Gastroesophageal sphincter (tissue), 4 donors: ENCODE measurements at regions not wholly inside any gene's neighbourhood (a gene's known extent, or its start where the extent isn't known, plus 50 kb on each side); places are given as distances from the start of the nearest gene placed in this dataset.
"Not testable (repeated sequence)": the region's sequence is repeated elsewhere in the genome, so short reads cannot be mapped to it uniquely, and the experiment has no call there.

ENCODE experiments used
- ATAC-seq: fragments of 150-250 bp; one replicate; pipeline ENCODE4 v1.9.1; 2016; ENCODE audit warnings: mild to moderate bottlenecking, moderate library complexity
- H3K27ac ChIP-seq, 4 donors: fragments of 200-600 bp; sonication (generic) in 3 of 4; 1 replicate in 3 of 4; 2 replicates in 1 of 4; pipeline ENCODE4 v1.5.1; 2016 to 2019
- H3K27me3 ChIP-seq: fragments of 200-600 bp; sonication (generic); one replicate; pipeline ENCODE4 v1.5.1; 2019
- H3K36me3 ChIP-seq, 2 donors: fragments of 200-600 bp; sonication (generic); one replicate each; pipeline ENCODE4 v1.5.1; 2019; ENCODE audit warnings: control low read depth in 1 of 2
- H3K4me1 ChIP-seq, 3 donors: fragments of 200-600 bp; sonication (generic); 1 replicate in 2 of 3; 2 replicates in 1 of 3; pipeline ENCODE4 v1.5.1; 2016 to 2019; ENCODE audit warnings: control low read depth in 2 of 3
- H3K4me3 ChIP-seq, 2 donors: fragments of 200-600 bp; sonication (generic); one replicate each; pipeline ENCODE4 v1.5.1; 2019; ENCODE audit warnings: mild to moderate bottlenecking in 1 of 2, moderate library complexity in 1 of 2
- H3K9me3 ChIP-seq, 3 donors: fragments of 200-600 bp; sonication (generic); one replicate each; pipeline ENCODE4 v1.5.1; 2017 to 2019; ENCODE audit warnings: control low read depth in 2 of 3
- EP300 ChIP-seq: sonication (generic); formaldehyde crosslinking; IDR thresholded peaks from one replicate; pipeline ENCODE4 v1.6.1; 2017; ENCODE audit warnings: antibody characterized with exemption, mild to moderate bottlenecking
- POLR2A ChIP-seq, 2 donors: fragments of 450-650 bp; IDR thresholded peaks; one replicate each; pipeline ENCODE4 v1.6.1; 2017; ENCODE audit warnings: antibody characterized with exemption in 2 of 2, mild to moderate bottlenecking in 2 of 2, moderate library complexity in 1 of 2
- POLR2AphosphoS5 ChIP-seq: sonication (generic); formaldehyde crosslinking; IDR thresholded peaks from one replicate; pipeline ENCODE4 v1.6.1; 2017; ENCODE audit warnings: antibody characterized with exemption
- WGBS, 2 donors: methylation state at CpG; one replicate each; pipeline ENCODE4 v1.1.5; 2018; ENCODE audit warnings: low coverage in 1 of 2; 5-methylcytosine and 5-hydroxymethylcytosine counted together
- TF ChIP-seq, protein P1 (sequence below), 4 experiments: fragments of 200-600 bp in 2 of 4; fragments of 450-650 bp in 2 of 4; sonication (generic) in 1 of 4; IDR thresholded peaks; one replicate each; pipeline ENCODE4 v1.5.1; 2017 to 2019; ENCODE audit warnings: antibody characterized with exemption in 4 of 4, mild to moderate bottlenecking in 2 of 4, moderate library complexity in 2 of 4

DNA sequence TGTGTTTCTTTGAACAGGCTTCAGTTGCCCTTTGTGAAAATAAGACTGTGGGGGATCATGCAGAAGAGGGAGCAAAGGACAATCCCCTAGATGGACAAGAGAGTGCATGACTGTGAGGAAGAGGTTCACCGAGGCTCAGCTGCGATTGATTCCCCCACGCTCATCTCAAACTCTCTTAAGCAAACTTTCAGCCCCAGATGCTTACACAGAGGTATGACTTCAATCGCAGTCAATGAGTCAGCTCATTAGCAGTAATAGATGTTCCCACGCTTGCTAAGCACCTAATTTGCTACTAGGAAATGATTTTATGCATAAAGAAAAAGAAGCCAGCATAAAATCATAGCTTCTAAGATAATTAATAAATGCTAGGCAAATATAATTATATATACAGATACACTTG is 2256.1 kb upstream of the AGA start:
- no peak overlapping the region for H3K4me3 ChIP-seq
- WGBS, 2 donors: 55 to 91% methylated on average over 5 of the region's 5 CpGs
- no peaks in the 10 kb centered on the region for H3K4me1 ChIP-seq
- no peak overlapping the region for H3K27ac ChIP-seq
- no peak for ATAC-seq
- TF ChIP-seq EP300 (no peak), POLR2A (IDR thresholded peaks at IDR 0.05) (no peak), POLR2AphosphoS5 (no peak)
- no peaks in the 10 kb centered on the region for H3K9me3 ChIP-seq
- no peaks in the 10 kb centered on the region for H3K27me3 ChIP-seq
- no peaks in the 10 kb centered on the region for H3K36me3 ChIP-seq

- H3K4me3 ChIP-seq: no peak overlapping the region
- no peak for ATAC-seq
- no peaks in the 10 kb centered on the region for H3K4me1 ChIP-seq
- H3K27ac ChIP-seq: no peak overlapping the region
- WGBS, 2 donors: 44 to 62% methylated on average over 2 of the region's 4 CpGs
- TF ChIP-seq POLR2A (IDR thresholded peaks at IDR 0.05): no peak
- no peak for TF ChIP-seq EP300
- TF ChIP-seq, protein P1, sequence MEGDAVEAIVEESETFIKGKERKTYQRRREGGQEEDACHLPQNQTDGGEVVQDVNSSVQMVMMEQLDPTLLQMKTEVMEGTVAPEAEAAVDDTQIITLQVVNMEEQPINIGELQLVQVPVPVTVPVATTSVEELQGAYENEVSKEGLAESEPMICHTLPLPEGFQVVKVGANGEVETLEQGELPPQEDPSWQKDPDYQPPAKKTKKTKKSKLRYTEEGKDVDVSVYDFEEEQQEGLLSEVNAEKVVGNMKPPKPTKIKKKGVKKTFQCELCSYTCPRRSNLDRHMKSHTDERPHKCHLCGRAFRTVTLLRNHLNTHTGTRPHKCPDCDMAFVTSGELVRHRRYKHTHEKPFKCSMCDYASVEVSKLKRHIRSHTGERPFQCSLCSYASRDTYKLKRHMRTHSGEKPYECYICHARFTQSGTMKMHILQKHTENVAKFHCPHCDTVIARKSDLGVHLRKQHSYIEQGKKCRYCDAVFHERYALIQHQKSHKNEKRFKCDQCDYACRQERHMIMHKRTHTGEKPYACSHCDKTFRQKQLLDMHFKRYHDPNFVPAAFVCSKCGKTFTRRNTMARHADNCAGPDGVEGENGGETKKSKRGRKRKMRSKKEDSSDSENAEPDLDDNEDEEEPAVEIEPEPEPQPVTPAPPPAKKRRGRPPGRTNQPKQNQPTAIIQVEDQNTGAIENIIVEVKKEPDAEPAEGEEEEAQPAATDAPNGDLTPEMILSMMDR (IDR thresholded peaks at IDR 0.05): no peak
- no peak for TF ChIP-seq POLR2AphosphoS5
- no peaks in the 10 kb centered on the region for H3K36me3 ChIP-seq
- H3K9me3 ChIP-seq: no peaks in the 10 kb centered on the region
- no peaks in the 10 kb centered on the region for H3K27me3 ChIP-seq
These were observed 2267.9 kb upstream of the AGA start for GRCh38 chr4:179709961-179710624.

DNA sequence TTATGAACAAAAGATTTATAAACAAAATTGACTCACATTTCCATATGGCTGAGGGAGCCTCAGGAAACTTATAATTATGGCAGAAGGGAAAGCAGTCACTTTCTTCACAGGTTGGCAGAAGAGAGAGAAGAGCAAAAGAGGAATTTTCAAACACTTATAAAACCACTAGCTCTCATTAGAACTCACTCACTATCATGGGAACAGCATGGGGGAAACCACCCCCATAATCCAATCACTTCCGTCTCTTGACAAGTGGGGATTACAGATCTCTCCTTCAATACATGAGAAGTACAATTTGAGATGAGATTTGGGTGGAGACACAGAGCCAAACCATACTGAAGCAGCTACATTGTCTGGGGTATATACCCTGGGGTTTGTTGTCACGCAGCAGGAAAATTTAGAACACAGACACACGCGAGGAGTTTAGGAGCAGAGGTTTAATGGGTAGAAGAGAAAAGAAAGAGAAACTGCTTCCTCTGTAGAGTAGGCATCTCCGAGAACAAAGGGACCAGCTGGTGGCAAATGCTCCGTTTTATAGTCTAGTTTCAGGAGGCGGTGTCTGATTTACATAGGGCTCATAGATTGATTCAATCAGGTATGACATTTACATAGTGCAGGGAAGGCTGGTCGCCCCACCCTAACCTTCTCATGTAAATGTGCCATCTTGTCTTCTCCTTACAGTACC is 2277.7 kb upstream of the AGA start:
- Histone ChIP-seq H3K27me3 (no peaks in the 10 kb centered on the region), H3K36me3 (no peaks in the 10 kb centered on the region), H3K4me1 (no peaks in the 10 kb centered on the region), H3K27ac (no peak overlapping the region), H3K9me3 (peaks cover 0 to 9% (median 0%) of the 10 kb centered on the region in 3 donors), H3K4me3 (no peak overlapping the region)
- ATAC-seq: no peak
- TF ChIP-seq POLR2A (IDR thresholded peaks at IDR 0.05) (no peak), POLR2AphosphoS5 (no peak), EP300 (no peak)
- TF ChIP-seq, protein P1 (IDR thresholded peaks at IDR 0.05): no peak
- 95 to 100% methylated on average over 1 to 8 of the region's 8 CpGs for WGBS, 2 donors

- H3K4me1 ChIP-seq, H3K9me3 ChIP-seq, H3K27me3 ChIP-seq, ATAC-seq, H3K4me3 ChIP-seq, H3K36me3 ChIP-seq, H3K27ac ChIP-seq: not testable (repeated sequence)
- 79 to 91% methylated on average over 6 of the region's 6 CpGs for WGBS, 2 donors
These were observed 2284.3 kb upstream of the AGA start for GRCh38 chr4:179726491-179726890.

GRCh38 chr4:179728305-179728704 is 2286.1 kb upstream of the AGA start:
- no peak overlapping the region for H3K27ac ChIP-seq
- no peaks in the 10 kb centered on the region for H3K4me1 ChIP-seq
- no peak overlapping the region for H3K4me3 ChIP-seq
- H3K27me3 ChIP-seq: no peaks in the 10 kb centered on the region
- 65 to 87% methylated on average over 4 of the region's 4 CpGs for WGBS, 2 donors
- no peaks in the 10 kb centered on the region for H3K36me3 ChIP-seq
- no peak for ATAC-seq
- TF ChIP-seq, protein P1 (IDR thresholded peaks at IDR 0.05): no peak
- TF ChIP-seq POLR2A (IDR thresholded peaks at IDR 0.05) (no peak), POLR2AphosphoS5 (no peak), EP300 (no peak)
- H3K9me3 ChIP-seq: no peaks in the 10 kb centered on the region

DNA sequence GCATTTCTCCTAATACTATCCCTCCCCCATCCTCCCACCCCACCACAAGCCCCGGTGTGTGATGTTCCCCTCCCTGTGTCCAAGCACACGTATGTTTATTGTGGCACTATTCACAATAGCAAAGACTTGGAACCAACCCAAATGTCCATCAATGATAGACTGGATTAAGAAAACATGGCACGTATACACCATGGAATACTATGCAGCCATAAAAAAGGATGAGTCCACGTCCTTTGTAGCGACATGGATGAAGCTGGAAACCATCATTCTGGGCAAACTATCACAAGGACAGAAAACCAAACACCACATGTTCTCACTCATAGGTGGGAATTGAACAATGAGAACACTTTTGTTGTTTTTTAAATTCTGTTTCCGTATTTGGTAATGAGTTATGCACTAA is 2294.6 kb upstream of the AGA start:
- not testable (repeated sequence) for H3K9me3 ChIP-seq, H3K4me1 ChIP-seq, H3K36me3 ChIP-seq, ATAC-seq, H3K27ac ChIP-seq, H3K27me3 ChIP-seq, H3K4me3 ChIP-seq
- WGBS, 2 donors: 81 to 93% methylated on average over 4 to 5 of the region's 6 CpGs
